LNCaP clone FGC (cell line): ENCODE measurements at regions not wholly inside any gene's neighbourhood (a gene's known extent, or its start where the extent isn't known, plus 50 kb on each side); places are given as distances from the start of the nearest gene placed in this dataset.

Source experiments
- DNase-seq: peaks from one replicate; pipeline ENCODE4 v3.0.0-alpha.2; 2011; ENCODE audit warnings: low read depth
- H3K4me3 ChIP-seq: 2 replicates; pipeline ENCODE4 v1.5.1; 2011; ENCODE audit warnings: mild to moderate bottlenecking, low read depth, low read length, control low read depth
- TF ChIP-seq, protein P1 (sequence below): IDR thresholded peaks from 2 replicates; pipeline ENCODE4 v1.5.1; 2012; ENCODE audit warnings: mild to moderate bottlenecking; ENCODE audit not compliant: control insufficient read depth, insufficient read depth; ENCODE audit errors: extremely low read depth

DNA sequence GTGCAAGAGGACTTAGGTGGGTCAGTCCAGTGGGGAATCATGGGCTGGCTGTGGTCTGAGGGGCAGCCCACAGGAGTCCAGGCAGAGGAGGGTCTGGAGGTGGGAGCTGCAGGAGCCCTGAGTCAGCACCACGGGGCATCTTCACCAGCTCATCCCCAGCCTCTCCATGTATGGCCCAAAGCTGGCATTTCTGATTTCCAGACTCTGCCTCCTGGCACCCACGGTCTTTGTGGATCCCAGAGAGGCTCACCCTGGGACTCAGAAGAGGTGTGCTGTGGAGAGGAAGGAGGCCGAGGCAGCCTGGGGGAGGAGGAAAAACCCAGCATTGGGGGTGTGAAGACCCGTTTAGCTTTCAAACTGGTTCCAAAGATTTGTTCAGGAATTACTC is 64.5 kb upstream of the KLF13 start:
- no peak overlapping the region for H3K4me3 ChIP-seq
- no peak for DNase-seq
- TF ChIP-seq, protein P1, sequence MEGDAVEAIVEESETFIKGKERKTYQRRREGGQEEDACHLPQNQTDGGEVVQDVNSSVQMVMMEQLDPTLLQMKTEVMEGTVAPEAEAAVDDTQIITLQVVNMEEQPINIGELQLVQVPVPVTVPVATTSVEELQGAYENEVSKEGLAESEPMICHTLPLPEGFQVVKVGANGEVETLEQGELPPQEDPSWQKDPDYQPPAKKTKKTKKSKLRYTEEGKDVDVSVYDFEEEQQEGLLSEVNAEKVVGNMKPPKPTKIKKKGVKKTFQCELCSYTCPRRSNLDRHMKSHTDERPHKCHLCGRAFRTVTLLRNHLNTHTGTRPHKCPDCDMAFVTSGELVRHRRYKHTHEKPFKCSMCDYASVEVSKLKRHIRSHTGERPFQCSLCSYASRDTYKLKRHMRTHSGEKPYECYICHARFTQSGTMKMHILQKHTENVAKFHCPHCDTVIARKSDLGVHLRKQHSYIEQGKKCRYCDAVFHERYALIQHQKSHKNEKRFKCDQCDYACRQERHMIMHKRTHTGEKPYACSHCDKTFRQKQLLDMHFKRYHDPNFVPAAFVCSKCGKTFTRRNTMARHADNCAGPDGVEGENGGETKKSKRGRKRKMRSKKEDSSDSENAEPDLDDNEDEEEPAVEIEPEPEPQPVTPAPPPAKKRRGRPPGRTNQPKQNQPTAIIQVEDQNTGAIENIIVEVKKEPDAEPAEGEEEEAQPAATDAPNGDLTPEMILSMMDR = no peak

DNA sequence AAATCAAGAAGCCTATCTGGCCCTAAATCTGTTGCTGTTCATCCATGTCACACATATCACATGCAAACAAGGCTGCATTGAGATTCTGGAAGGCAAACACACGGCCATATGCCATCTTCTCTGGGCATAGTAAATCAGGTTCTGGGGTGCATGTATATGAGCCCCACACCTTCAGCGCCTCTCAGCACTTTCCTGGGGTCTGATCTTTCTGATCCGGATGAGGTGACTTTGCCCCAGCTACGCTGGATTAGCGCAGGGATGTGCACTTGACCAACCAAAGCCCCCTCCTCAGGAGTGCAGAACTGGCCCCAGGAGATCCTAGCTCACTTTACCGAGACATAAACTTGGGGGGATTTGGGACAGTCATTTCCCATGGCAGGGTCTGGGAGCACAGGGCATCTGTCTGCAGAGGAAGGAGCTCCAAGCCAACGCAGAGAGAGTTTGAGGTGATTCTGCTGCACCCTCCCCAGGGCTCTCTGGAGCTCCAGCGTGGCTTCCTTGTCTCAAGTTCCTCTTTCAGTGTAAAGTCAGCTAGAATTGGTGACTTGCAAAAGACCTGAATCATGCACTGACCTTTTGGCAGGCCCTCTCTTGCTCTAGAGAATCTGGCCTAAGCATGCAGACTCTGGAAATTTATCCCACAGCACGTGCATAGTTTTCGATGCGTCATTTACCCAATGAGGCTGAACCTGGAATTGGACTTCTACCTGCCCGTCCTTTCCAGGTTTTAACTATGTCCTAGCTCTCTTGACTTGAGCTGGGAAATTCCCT is 63.5 kb upstream of the KLF13 start:
- TF ChIP-seq, protein P1 = no peak
- DNase-seq = no peak
- H3K4me3 ChIP-seq = no peak overlapping the region

DNA sequence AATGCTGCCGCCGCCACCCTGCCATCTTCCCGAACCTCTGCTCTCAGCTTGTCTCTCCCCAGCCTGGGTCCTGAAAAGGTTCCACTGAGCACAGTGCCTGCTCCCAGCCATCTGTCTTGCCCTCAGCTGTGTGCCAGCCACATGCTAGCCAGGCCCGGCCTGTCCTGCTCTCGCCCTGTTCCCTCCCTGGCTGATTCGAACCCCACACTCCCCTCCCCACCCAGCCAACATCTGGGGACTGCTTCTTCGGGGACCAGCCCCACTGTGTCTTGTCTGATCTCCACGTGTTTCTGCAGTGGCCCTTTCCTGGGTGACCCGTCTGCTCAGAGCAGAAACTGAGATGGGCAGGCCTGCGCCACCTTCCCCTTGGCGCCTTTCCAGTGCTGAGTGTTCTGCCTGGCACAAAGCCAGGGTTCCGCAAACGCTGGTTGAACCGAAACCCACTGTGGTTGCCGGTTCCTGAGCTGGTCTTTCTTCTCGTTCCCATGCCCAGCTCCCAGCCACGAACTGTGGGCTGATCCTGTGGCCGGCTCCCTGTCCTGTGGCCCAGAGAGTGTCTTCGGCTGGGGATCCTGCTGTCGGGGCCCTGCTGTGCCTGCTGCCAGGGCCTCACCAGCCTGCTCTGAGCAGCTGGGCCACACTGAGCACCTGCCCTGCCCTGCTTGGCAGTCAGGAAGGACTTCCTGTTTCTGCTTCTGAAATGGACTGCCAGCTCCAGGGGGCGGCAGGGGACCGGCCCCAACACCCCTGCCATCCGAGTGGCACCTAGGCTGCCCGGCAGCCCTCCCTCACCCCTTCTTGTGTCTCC is 62.7 kb upstream of the KLF13 start:
- H3K4me3 ChIP-seq = no peak overlapping the region
- no peak for DNase-seq

DNA sequence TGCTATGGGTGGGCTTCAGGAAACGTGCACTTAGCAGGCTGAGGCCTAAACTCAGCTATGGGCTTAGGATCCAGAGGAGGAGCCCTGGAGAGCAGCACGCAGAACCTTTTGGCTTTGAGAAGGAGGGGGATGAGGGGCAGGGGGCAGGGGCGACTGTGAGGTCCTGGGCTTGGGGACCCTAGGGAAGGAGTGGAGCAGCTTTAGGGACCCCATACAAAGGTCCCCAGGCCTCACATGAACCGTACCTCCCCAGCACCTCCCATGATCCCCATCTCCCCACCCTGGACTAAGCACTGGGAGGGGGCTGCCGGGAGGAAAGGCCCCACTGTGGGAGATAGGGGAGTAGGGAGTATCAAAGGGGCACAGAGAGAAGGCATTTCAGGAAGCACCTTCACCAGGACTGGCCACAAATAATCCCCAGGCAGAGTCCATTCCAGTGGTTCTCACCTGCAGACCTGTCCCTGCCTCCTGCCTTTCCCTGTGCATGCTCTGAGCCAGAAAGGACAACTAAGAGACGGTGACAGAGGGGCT is 62.0 kb upstream of the KLF13 start:
- DNase-seq = no peak
- TF ChIP-seq, protein P1 = no peak
- H3K4me3 ChIP-seq = no peak overlapping the region

More for the DNA sequence above, 62.7 kb upstream of the KLF13 start:
- TF ChIP-seq, protein P1 = no peak

DNA sequence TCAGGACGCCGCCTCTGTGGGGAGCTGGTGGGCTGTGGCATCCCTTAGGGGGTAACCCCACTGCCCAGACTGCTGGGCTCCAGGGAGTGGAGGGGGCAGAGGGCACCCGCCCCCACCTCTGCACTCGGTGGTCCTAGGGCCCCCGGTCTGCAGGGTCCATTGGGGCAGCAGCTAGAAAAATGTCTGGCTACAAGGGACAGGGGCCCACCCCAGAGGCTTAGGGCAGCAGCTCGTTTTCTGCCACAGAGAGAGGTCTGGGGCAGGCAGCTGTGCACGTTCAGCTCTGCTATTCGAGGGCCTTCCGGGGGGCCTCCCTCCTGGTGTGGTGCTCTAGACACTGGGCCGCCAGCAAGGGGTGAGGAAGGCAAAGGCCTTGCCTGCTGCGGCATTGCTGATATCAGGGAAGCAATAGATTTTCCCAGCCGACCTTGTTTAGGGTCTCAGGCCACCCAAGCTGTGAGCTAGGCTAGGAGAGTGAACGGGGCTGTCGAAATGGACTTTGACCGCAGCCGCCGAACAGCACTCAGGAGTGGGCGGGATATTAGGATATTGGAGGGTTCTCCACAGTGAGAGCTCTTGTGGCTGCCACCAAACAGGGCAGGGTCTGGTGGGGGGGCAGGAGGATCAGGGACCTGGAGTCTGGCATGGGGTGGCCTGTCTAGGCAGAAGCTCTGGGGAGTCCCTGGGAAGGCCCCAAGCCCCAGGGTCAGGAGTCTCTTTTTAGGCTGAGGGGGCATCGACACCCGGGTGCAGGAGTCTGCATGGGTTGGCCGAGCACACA is 61.4 kb upstream of the KLF13 start:
- TF ChIP-seq, protein P1 = no peak
- no peak overlapping the region for H3K4me3 ChIP-seq
- no peak for DNase-seq

DNA sequence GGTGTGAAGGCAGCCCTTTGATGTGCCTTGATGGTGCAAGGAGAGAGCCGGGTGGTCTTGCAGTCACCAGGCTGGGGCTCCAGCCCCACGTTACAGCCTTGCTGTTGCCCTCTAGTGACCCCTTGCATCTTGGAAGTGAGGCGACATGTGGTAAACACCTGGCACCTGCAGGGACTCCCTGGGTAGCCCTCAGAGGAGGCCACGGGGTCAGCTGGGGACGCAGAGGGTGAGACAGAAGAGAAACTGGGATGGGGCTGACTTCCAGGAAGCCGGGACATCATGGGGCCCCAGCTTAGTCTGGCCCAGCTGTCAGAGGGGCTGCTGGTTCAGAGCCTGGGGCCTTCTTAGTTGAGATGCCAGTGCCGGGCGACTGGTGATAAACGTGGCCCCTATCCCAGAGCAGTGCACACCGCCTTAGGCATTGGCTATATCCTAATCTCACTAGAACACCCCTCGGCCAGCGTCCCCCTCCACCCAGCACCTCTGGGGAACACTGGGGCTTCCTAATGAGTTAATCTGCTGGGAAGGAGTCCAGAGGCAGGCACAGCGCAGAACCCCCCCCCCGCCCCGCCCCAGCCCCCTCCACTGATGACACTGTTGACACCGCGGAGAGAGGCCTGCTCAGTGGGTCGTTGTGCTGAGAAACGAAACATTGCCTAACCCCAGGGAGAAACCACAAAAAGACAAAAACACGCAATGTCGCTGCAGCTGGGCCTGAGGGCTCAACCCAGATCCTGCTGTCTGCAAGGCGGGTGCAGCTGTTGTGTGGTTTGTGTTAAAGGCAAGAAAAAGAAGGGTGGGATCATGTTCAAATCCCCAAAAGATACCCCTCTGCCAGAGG is 60.5 kb upstream of the KLF13 start:
- DNase-seq = no peak
- TF ChIP-seq, protein P1 = no peak
- no peak overlapping the region for H3K4me3 ChIP-seq
